Ovary (tissue), 3 donors: ENCODE measurements at regions not wholly inside any gene's neighbourhood (a gene's known extent, or its start where the extent isn't known, plus 50 kb on each side); places are given as distances from the start of the nearest gene placed in this dataset.

Experiments used
- POLR2A ChIP-seq: fragments of 450-650 bp; IDR thresholded peaks from one replicate; pipeline ENCODE4 v1.6.1; 2017; ENCODE audit warnings: antibody characterized with exemption, mild to moderate bottlenecking, moderate library complexity
- TF ChIP-seq, protein P1 (sequence below), 3 donors: fragments of 450-650 bp in 2 of 3; fragments of 200-600 bp in 1 of 3; IDR thresholded peaks; one replicate each; pipeline versions ENCODE4 v1.5.1 to v1.8.0; 2016 to 2022; ENCODE audit warnings: antibody characterized with exemption in 3 of 3, mild to moderate bottlenecking in 1 of 3
- donor health status: DM: no; HTN: no; CAD: no.

- TF ChIP-seq, protein P1, sequence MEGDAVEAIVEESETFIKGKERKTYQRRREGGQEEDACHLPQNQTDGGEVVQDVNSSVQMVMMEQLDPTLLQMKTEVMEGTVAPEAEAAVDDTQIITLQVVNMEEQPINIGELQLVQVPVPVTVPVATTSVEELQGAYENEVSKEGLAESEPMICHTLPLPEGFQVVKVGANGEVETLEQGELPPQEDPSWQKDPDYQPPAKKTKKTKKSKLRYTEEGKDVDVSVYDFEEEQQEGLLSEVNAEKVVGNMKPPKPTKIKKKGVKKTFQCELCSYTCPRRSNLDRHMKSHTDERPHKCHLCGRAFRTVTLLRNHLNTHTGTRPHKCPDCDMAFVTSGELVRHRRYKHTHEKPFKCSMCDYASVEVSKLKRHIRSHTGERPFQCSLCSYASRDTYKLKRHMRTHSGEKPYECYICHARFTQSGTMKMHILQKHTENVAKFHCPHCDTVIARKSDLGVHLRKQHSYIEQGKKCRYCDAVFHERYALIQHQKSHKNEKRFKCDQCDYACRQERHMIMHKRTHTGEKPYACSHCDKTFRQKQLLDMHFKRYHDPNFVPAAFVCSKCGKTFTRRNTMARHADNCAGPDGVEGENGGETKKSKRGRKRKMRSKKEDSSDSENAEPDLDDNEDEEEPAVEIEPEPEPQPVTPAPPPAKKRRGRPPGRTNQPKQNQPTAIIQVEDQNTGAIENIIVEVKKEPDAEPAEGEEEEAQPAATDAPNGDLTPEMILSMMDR (IDR thresholded peaks at IDR 0.05), result no peak
- TF ChIP-seq POLR2A, result no peak
These were observed 87.0 kb upstream of the WARS2 start for GRCh38 chr1:119227456-119227855.
